IMR-90 (cell line): ENCODE measurements at regions not wholly inside any gene's neighbourhood (a gene's known extent, or its start where the extent isn't known, plus 50 kb on each side); places are given as distances from the start of the nearest gene placed in this dataset.

Experiments
- CEBPB ChIP-seq: IDR thresholded peaks from 2 replicates; pipeline ENCODE4 v1.6.1; 2012; ENCODE audit warnings: low read depth, low read length, improper control_type of control experiment
- CTCF ChIP-seq: conservative IDR thresholded peaks from 2 replicates; pipeline ENCODE4 v1.5.1; 2012; ENCODE audit warnings: mild to moderate bottlenecking, low read depth, low read length, improper control_type of control experiment
- ELK1 ChIP-seq: fragments of 150-350 bp; IDR thresholded peaks from 2 replicates; pipeline ENCODE4 v1.6.1; 2016; ENCODE audit warnings: low read depth, mild to moderate bottlenecking, low read length, moderate library complexity, borderline replicate concordance
- POLR2A ChIP-seq: IDR thresholded peaks from 2 replicates; pipeline ENCODE4 v1.6.1; 2012; ENCODE audit warnings: mild to moderate bottlenecking, low read depth, low read length
- RAD21 ChIP-seq: IDR thresholded peaks from 2 replicates; pipeline ENCODE4 v1.6.1; 2012; ENCODE audit warnings: low read length, improper control_type of control experiment

GRCh38 chr5:2803751-2804150, 52.3 kb upstream of the IRX2 start:
- TF ChIP-seq CTCF = no peak
- no peak for TF ChIP-seq POLR2A
- TF ChIP-seq CEBPB = no peak
- no peak for TF ChIP-seq ELK1
- TF ChIP-seq RAD21 = no peak
